Gastroesophageal sphincter (tissue), 3 donors: ENCODE measurements at regions not wholly inside any gene's neighbourhood (a gene's known extent, or its start where the extent isn't known, plus 50 kb on each side); places are given as distances from the start of the nearest gene placed in this dataset.

ENCODE experiments used
- CTCF ChIP-seq, 4 experiments: fragments of 200-600 bp in 2 of 4; fragments of 450-650 bp in 2 of 4; sonication (generic) in 1 of 4; IDR thresholded peaks; one replicate each; pipeline ENCODE4 v1.5.1; 2017 to 2019; ENCODE audit warnings: antibody characterized with exemption in 4 of 4, mild to moderate bottlenecking in 2 of 4, moderate library complexity in 2 of 4
- POLR2A ChIP-seq, 2 donors: fragments of 450-650 bp; IDR thresholded peaks; one replicate each; pipeline ENCODE4 v1.6.1; 2017; ENCODE audit warnings: antibody characterized with exemption in 2 of 2, mild to moderate bottlenecking in 2 of 2, moderate library complexity in 1 of 2

DNA sequence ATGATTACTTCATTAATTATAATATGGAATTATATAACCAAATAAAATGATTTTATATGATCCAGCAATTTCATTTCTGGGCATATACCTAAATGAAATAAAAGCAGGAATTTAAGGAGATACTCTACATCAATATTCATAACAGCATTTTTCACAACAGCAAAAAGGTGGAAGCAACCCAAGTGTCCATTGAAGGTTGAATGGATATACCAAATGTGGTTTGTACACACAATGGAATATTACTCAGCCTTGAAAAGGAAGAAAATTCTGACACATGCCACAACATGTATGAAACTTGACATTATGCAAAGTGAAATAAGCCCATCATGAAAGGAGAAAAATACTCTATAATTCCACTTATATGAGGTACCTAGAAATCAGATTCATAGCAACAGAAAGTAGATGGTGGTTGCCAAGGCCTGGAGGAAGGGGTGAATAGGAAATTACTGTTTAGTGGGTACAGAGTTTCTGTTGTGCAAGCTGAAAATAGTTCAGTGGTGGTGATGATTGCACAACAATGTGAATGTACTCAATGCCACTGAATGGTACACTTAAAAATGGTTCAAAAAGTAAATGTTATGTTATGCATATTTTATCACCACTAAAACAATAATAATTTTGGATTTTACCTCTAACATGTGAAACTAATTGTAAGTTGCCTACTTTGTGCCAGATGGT lies 471.5 kb downstream of the SPRY1 start:
- no peak for TF ChIP-seq CTCF (IDR thresholded peaks at IDR 0.05)
- TF ChIP-seq POLR2A (IDR thresholded peaks at IDR 0.05), result no peak
